PC-9 (cell line): ENCODE measurements at regions not wholly inside any gene's neighbourhood (a gene's known extent, or its start where the extent isn't known, plus 50 kb on each side); places are given as distances from the start of the nearest gene placed in this dataset.
A peak's percentile ranks its signal among the peaks of the same experiment; 100 is the strongest.

Experiments
- BruUV-seq: library from RNA; stranded (reverse); fragments of 400-500 nt; replicated peaks from 2 replicates; lab custom pipeline; 2021; lab: Mats Ljungman, UMichigan
- CTCF ChIA-PET: fragments of 300-600 bp; sonication (Branson Sonifier 250); formaldehyde crosslinking; loops from one replicate; lab custom pipeline; 2022; ENCODE audit warnings: antibody characterized with exemption; lab: Charles Lee
- POLR2A ChIA-PET: fragments of 300-600 bp; sonication (Branson Sonifier 250); formaldehyde crosslinking; loops from one replicate; lab custom pipeline; 2022; ENCODE audit warnings: antibody characterized with exemption; ENCODE audit not compliant: unreplicated experiment; lab: Charles Lee
- DNase-seq, 2 experiments: peaks; one replicate each; pipeline versions ENCODE4 v3.0.0 to v3.0.0-alpha.2; 2015 to 2022; ENCODE audit warnings: mixed read lengths in 1 of 2
- H2AFZ ChIP-seq: fragments of 200-600 bp; sonication (generic); 2 replicates; pipeline ENCODE4 v1.8.1; 2017; ENCODE audit warnings: antibody characterized with exemption
- H3F3A ChIP-seq: fragments of 200-600 bp; sonication (generic); 2 replicates; pipeline ENCODE4 v1.8.1; 2017; ENCODE audit warnings: antibody characterized with exemption, mild to moderate bottlenecking, low read depth; ENCODE audit not compliant: insufficient read depth
- H3K27ac ChIP-seq: fragments of 200-600 bp; sonication (generic); 2 replicates; pipeline ENCODE4 v1.6.1; 2016; ENCODE audit warnings: mixed run types
- H3K27me3 ChIP-seq: fragments of 200-600 bp; sonication (generic); 2 replicates; pipeline ENCODE4 v1.6.1; 2016; ENCODE audit warnings: low read depth, mixed run types; ENCODE audit not compliant: insufficient read depth
- H3K36me3 ChIP-seq: fragments of 200-600 bp; sonication (generic); 2 replicates; pipeline ENCODE4 v1.6.1; 2016; ENCODE audit warnings: low read depth, mixed run types
- H3K4me1 ChIP-seq: fragments of 200-600 bp; sonication (generic); replicated peaks from 2 replicates; pipeline ENCODE4 v1.6.1; 2016; ENCODE audit warnings: mixed run types; ENCODE audit not compliant: insufficient read depth
- H3K4me2 ChIP-seq: fragments of 200-600 bp; sonication (generic); 2 replicates; pipeline ENCODE4 v1.6.1; 2017; ENCODE audit warnings: mixed run types
- H3K4me3 ChIP-seq: fragments of 200-600 bp; sonication (generic); 2 replicates; pipeline ENCODE4 v1.6.1; 2016; ENCODE audit warnings: mixed run types
- H3K79me2 ChIP-seq: fragments of 200-600 bp; sonication (generic); 2 replicates; pipeline ENCODE4 v1.6.1; 2017; ENCODE audit warnings: low read depth, mixed run types
- H3K9me2 ChIP-seq: fragments of 200-600 bp; sonication (generic); 2 replicates; pipeline ENCODE4 v1.8.1; 2017; ENCODE audit warnings: mild to moderate bottlenecking; ENCODE audit not compliant: insufficient read depth
- H3K9me3 ChIP-seq: fragments of 200-600 bp; sonication (generic); 2 replicates; pipeline ENCODE4 v1.8.1; 2016; ENCODE audit warnings: low read depth; ENCODE audit not compliant: insufficient read depth
- H4K20me1 ChIP-seq: fragments of 200-600 bp; sonication (generic); 2 replicates; pipeline ENCODE4 v1.8.1; 2017; ENCODE audit not compliant: insufficient read depth
- CTCF ChIP-seq: fragments of 200-600 bp; sonication (generic); conservative IDR thresholded peaks from 2 replicates; pipeline ENCODE4 v1.6.1; 2017; ENCODE audit warnings: mixed run types, antibody characterized with exemption, mild to moderate bottlenecking, moderate library complexity
- EZH2 ChIP-seq: fragments of 200-600 bp; sonication (generic); IDR thresholded peaks from 2 replicates; pipeline ENCODE4 v1.8.0; 2017; ENCODE audit warnings: antibody characterized with exemption, low read depth
- intact Hi-C: fragments of 100-400 bp; cut with micrococcal nuclease; formaldehyde crosslinking; loops from one replicate; pipeline ENCODE4 v1.10.0; 2022; ENCODE audit not compliant: unreplicated experiment

- intact Hi-C loops = loop anchor here (10.0 kb wide), 1 partner anchor 363 kb away; the partner anchor contains the start of gene KLF4
- Histone ChIP-seq H3K36me3 (no peaks in the 10 kb centered on the region), H3K9me3 (0 out of 2 replicates have a peak, but pooled peaks cover 3% of the 10 kb centered on the region), H3K27me3 (no peaks in the 10 kb centered on the region), H3F3A (no peaks in the 10 kb centered on the region), H3K79me2 (no peaks in the 10 kb centered on the region), H3K4me1 (peaks cover 12% of the 10 kb centered on the region; the same call in 1 of the 2 replicates), H4K20me1 (no peaks in the 10 kb centered on the region), H2AFZ (no peak overlapping the region), H3K9me2 (peaks cover 5% of the 10 kb centered on the region; the same call in 1 of the 2 replicates), H3K4me2 (no peak overlapping the region), H3K4me3 (no peak overlapping the region), H3K27ac (no peak overlapping the region)
- DNase-seq = peak in 1 of 2 experiments; percentile 46
- POLR2A ChIA-PET = no interaction called here
- no TSS peak for BruUV-seq
- TF ChIP-seq EZH2 (no peak), CTCF (no peak)
- CTCF ChIA-PET = no interaction called here
These were observed 358.7 kb upstream of the KLF4 start for GRCh38 chr9:107847978-107848964.

- Histone ChIP-seq H3K9me3 (no peaks in the 10 kb centered on the region), H3F3A (no peaks in the 10 kb centered on the region), H3K79me2 (no peaks in the 10 kb centered on the region), H3K9me2 (peaks cover 5% of the 10 kb centered on the region; the same call in 1 of the 2 replicates), H3K27me3 (no peaks in the 10 kb centered on the region), H3K4me1 (no peaks in the 10 kb centered on the region; the same call in 1 of the 2 replicates), H3K27ac (no peak overlapping the region), H3K4me3 (no peak overlapping the region), H3K4me2 (no peak overlapping the region), H2AFZ (no peak overlapping the region), H3K36me3 (no peaks in the 10 kb centered on the region), H4K20me1 (no peaks in the 10 kb centered on the region)
- ChIA-PET POLR2A (no interaction called here), CTCF (no interaction called here)
- TF ChIP-seq EZH2 (no peak), CTCF (no peak)
- BruUV-seq = no TSS peak
- intact Hi-C loops = loop anchor here (10.0 kb wide), 1 partner anchor 358 kb away; the partner anchor contains the start of gene KLF4
- no peak for DNase-seq
These were observed 353.0 kb upstream of the KLF4 start for GRCh38 chr9:107842530-107842929.

GRCh38 chr9:107841076-107841475 is 351.5 kb upstream of the KLF4 start:
- Histone ChIP-seq H3K27ac (no peak overlapping the region), H3K4me1 (no peaks in the 10 kb centered on the region), H3K36me3 (no peaks in the 10 kb centered on the region), H3K4me2 (no peak overlapping the region), H3K4me3 (no peak overlapping the region), H3K9me3 (no peaks in the 10 kb centered on the region), H3K27me3 (no peaks in the 10 kb centered on the region), H3K9me2 (peaks cover 5% of the 10 kb centered on the region; the same call in 1 of the 2 replicates), H3K79me2 (no peaks in the 10 kb centered on the region), H3F3A (no peaks in the 10 kb centered on the region), H2AFZ (no peak overlapping the region), H4K20me1 (no peaks in the 10 kb centered on the region)
- CTCF ChIA-PET = interaction anchor here (0.6 kb wide), 1 partner anchor 439 kb away, joined by 3 read pairs; no protein-coding TSS in a partner anchor
- no TSS peak for BruUV-seq
- intact Hi-C loops = loop anchor here (10.0 kb wide), 1 partner anchor 356 kb away; the partner anchor contains the start of gene KLF4
- DNase-seq = no peak
- POLR2A ChIA-PET = no interaction called here
- TF ChIP-seq CTCF = no peak
- TF ChIP-seq EZH2 = no peak
